ENCODE measurements at regions not wholly inside any gene's neighbourhood (a gene's known extent, or its start where the extent isn't known, plus 50 kb on each side); places are given as distances from the start of the nearest gene placed in this dataset.
A peak's percentile ranks its signal among the peaks of the same experiment; 100 is the strongest.

GRCh38 chr3:21357241-21357640, 393.8 kb downstream of the ZNF385D start:
- DNase-seq (ENCODE audit: low spot score) = no peak

GRCh38 chr3:21356402-21356801, 394.6 kb downstream of the ZNF385D start:
- peak; percentile 50 for DNase-seq (ENCODE audit: low spot score)

- no peak for DNase-seq (ENCODE audit: low spot score)
Measured at GRCh38 chr3:21345382-21345976, 405.5 kb downstream of the ZNF385D start.

GRCh38 chr3:21331857-21332256, 419.2 kb downstream of the ZNF385D start:
- DNase-seq (ENCODE audit: low spot score) = no peak

GRCh38 chr3:21331321-21331720, 419.7 kb downstream of the ZNF385D start:
- DNase-seq (ENCODE audit: low spot score) = no peak

- DNase-seq (ENCODE audit: low spot score) = no peak
Measured at GRCh38 chr3:21330293-21330692, 420.7 kb downstream of the ZNF385D start.

GRCh38 chr3:21328711-21329390, 422.2 kb downstream of the ZNF385D start:
- DNase-seq (ENCODE audit: low spot score) = no peak

GRCh38 chr3:21326704-21327475, 424.1 kb downstream of the ZNF385D start:
- peak; percentile 31 for DNase-seq (ENCODE audit: low spot score)

GRCh38 chr3:21314688-21315087, 436.3 kb downstream of the ZNF385D start:
- DNase-seq (ENCODE audit: low spot score) = no peak

- no peak for DNase-seq (ENCODE audit: low spot score)
Measured at GRCh38 chr3:21310891-21311290, 440.1 kb downstream of the ZNF385D start.

GRCh38 chr3:21310161-21310560, 440.8 kb downstream of the ZNF385D start:
- DNase-seq (ENCODE audit: low spot score) = no peak

GRCh38 chr3:21297304-21297703, 453.7 kb downstream of the ZNF385D start:
- DNase-seq (ENCODE audit: low spot score) = no peak

GRCh38 chr3:21294768-21295167, 456.2 kb downstream of the ZNF385D start:
- peak; percentile 62 for DNase-seq (ENCODE audit: low spot score)

GRCh38 chr3:21292971-21293370, 458.0 kb downstream of the ZNF385D start:
- no peak for DNase-seq (ENCODE audit: low spot score)

GRCh38 chr3:21290557-21290956, 460.5 kb downstream of the ZNF385D start:
- no peak for DNase-seq (ENCODE audit: low spot score)

- peak; percentile 23 for DNase-seq (ENCODE audit: low spot score)
Measured at GRCh38 chr3:21274079-21274571, 476.9 kb downstream of the ZNF385D start.

- DNase-seq (ENCODE audit: low spot score) = peak; percentile 51
Measured at GRCh38 chr3:21273259-21274025, 477.6 kb downstream of the ZNF385D start.

GRCh38 chr3:21271606-21272016, 479.4 kb downstream of the ZNF385D start:
- no peak for DNase-seq (ENCODE audit: low spot score)

- no peak for DNase-seq (ENCODE audit: low spot score)
Measured at GRCh38 chr3:21269882-21270281, 481.1 kb downstream of the ZNF385D start.

- DNase-seq (ENCODE audit: low spot score) = no peak
Measured at GRCh38 chr3:21260507-21260906, 490.5 kb downstream of the ZNF385D start.

GRCh38 chr3:21259896-21260295, 491.1 kb downstream of the ZNF385D start:
- DNase-seq (ENCODE audit: low spot score) = no peak

GRCh38 chr3:21256932-21257331, 494.1 kb downstream of the ZNF385D start:
- DNase-seq (ENCODE audit: low spot score) = no peak

Data from AG08395 (cell line).